PC-9 (cell line): ENCODE measurements at regions not wholly inside any gene's neighbourhood (a gene's known extent, or its start where the extent isn't known, plus 50 kb on each side); places are given as distances from the start of the nearest gene placed in this dataset.

ENCODE experiments used
- CTCF ChIP-seq: fragments of 200-600 bp; sonication (generic); conservative IDR thresholded peaks from 2 replicates; pipeline ENCODE4 v1.6.1; 2017; ENCODE audit warnings: mixed run types, antibody characterized with exemption, mild to moderate bottlenecking, moderate library complexity
- EZH2 ChIP-seq: fragments of 200-600 bp; sonication (generic); IDR thresholded peaks from 2 replicates; pipeline ENCODE4 v1.8.0; 2017; ENCODE audit warnings: antibody characterized with exemption, low read depth

- TF ChIP-seq CTCF (no peak), EZH2 (no peak)
Observed at GRCh38 chr4:111919639-111920038, 225.6 kb upstream of the FAM241A start.
